ENCODE measurements at regions not wholly inside any gene's neighbourhood (a gene's known extent, or its start where the extent isn't known, plus 50 kb on each side); places are given as distances from the start of the nearest gene placed in this dataset.

DNA sequence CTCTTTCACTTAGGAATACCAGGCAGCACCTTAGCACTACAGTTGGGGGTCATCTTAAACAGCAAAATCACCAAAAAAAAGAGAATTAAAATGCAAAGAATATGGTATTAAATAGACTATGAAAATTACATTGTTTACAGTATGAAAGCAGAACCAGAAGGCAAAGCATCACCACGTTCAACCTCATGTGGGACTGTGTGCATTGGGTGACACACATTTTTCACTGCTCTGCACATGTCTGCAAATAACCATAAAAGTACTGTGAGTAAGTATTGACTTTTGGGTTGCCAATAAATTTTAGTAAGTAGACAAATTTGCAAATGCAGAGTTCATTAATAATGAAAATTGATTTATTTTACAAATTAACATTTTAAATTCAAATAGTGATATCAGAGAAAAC lies 232.1 kb upstream of the ZWINT start:
- Mint-ChIP-seq H3K9me3 (no peaks in the 10 kb centered on the region), H3K36me3 (no peaks in the 10 kb centered on the region), H3K4me3 (no peak overlapping the region), H3K4me1 (ENCODE audit: unreplicated experiment) (no peaks in the 10 kb centered on the region), H3K27me3 (no peaks in the 10 kb centered on the region), H3K27ac (no peak overlapping the region)
- TF ChIP-seq, protein P1, sequence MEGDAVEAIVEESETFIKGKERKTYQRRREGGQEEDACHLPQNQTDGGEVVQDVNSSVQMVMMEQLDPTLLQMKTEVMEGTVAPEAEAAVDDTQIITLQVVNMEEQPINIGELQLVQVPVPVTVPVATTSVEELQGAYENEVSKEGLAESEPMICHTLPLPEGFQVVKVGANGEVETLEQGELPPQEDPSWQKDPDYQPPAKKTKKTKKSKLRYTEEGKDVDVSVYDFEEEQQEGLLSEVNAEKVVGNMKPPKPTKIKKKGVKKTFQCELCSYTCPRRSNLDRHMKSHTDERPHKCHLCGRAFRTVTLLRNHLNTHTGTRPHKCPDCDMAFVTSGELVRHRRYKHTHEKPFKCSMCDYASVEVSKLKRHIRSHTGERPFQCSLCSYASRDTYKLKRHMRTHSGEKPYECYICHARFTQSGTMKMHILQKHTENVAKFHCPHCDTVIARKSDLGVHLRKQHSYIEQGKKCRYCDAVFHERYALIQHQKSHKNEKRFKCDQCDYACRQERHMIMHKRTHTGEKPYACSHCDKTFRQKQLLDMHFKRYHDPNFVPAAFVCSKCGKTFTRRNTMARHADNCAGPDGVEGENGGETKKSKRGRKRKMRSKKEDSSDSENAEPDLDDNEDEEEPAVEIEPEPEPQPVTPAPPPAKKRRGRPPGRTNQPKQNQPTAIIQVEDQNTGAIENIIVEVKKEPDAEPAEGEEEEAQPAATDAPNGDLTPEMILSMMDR (conservative IDR thresholded peaks at IDR 0.05), result no peak
- no peak for DNase-seq (ENCODE audit: extremely low spot score, unreplicated experiment)

DNA sequence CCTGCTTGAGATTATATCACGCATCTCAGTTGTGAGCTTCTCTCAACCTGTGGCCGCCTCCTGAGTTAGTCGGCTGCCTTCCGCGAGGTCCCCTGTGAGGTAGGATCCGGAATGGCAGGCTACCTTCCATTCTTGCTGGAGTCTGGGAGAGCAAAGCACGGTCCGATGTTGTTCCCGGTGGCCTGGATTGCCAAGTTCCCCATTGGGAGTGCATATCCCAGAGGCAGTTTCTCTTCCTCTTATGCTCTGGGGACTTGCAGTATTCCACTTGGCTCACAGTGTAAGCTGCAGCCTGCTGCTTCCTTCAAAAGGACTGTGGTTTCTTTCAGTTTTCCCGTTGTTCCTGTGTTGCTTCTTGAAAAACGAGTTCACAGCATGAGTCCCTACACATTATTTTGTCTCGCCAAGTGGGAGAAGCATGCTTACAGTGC lies 225.4 kb upstream of the ZWINT start:
- Mint-ChIP-seq H3K4me1 (ENCODE audit: unreplicated experiment) (no peaks in the 10 kb centered on the region), H3K36me3 (no peaks in the 10 kb centered on the region), H3K9me3 (no peaks in the 10 kb centered on the region), H3K4me3 (peak overlapping the region; percentile 12), H3K27me3 (no peaks in the 10 kb centered on the region), H3K27ac (no peak overlapping the region)
- no peak for DNase-seq (ENCODE audit: extremely low spot score, unreplicated experiment)
- TF ChIP-seq, protein P1 (conservative IDR thresholded peaks at IDR 0.05), result no peak

DNA sequence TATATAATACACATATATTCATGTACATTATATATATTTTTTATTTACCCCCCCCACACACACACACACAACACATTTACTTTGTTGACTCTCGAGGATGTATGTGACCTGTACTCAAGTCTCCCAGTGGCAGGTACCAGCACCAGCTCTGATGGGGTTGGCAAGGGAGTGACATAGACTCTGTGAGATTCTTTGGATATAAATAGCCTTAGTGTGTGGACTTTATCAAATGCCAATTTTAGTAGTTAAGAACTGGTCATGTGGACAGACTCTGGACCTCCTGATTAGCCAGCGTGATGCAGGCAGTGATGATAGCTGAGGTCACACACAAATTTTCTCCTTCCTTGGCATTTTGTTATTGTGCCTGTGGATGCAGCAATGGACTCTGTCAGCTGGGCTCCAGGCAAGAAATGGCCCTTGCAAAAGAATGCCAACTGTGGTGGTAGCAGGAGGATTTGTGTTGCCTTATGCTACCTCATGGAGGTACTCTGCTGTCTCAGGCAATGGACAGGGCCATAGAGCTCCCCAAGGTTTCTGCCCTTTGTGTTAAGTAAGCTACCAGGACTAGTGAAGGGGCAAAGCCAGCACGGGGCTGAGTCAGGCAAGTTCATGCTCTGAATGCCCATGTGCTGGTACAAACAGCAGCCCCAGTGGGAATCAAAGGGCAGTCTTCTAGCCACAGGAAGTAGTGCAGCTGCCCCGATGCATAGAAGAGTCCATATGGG lies 224.6 kb upstream of the ZWINT start:
- TF ChIP-seq, protein P1 (conservative IDR thresholded peaks at IDR 0.05), result no peak
- no peak for DNase-seq (ENCODE audit: extremely low spot score, unreplicated experiment)
- Mint-ChIP-seq H3K36me3 (no peaks in the 10 kb centered on the region), H3K4me1 (ENCODE audit: unreplicated experiment) (no peaks in the 10 kb centered on the region), H3K27ac (no peak overlapping the region), H3K27me3 (no peaks in the 10 kb centered on the region), H3K4me3 (no peak overlapping the region), H3K9me3 (no peaks in the 10 kb centered on the region)

DNA sequence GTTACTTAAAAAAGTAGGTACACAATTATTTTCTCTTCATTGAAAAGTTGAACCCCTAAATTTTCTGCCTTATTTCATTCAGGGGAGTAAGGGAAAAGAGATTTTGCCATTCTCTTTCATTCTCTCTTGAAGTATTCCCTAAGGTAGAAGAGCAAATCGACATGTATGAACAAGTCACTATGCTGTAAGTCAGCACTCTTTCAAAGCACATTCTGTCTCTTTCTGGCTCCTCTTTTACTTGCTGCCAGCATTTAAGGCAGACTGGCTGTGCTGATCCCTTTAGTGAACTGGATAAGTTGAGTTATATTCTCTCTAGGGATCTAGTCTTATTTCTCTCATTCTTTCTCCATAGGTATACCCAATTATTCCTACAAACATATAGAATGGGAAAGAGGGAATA lies 222.3 kb upstream of the ZWINT start:
- no peaks in the 10 kb centered on the region for H3K9me3 Mint-ChIP-seq
- DNase-seq (ENCODE audit: extremely low spot score, unreplicated experiment), result no peak
- no peaks in the 10 kb centered on the region for H3K27me3 Mint-ChIP-seq
- TF ChIP-seq, protein P1 (conservative IDR thresholded peaks at IDR 0.05), result no peak
- H3K4me3 Mint-ChIP-seq, result no peak overlapping the region
- H3K4me1 Mint-ChIP-seq (ENCODE audit: unreplicated experiment), result no peaks in the 10 kb centered on the region
- H3K36me3 Mint-ChIP-seq, result no peaks in the 10 kb centered on the region
- H3K27ac Mint-ChIP-seq, result no peak overlapping the region

DNA sequence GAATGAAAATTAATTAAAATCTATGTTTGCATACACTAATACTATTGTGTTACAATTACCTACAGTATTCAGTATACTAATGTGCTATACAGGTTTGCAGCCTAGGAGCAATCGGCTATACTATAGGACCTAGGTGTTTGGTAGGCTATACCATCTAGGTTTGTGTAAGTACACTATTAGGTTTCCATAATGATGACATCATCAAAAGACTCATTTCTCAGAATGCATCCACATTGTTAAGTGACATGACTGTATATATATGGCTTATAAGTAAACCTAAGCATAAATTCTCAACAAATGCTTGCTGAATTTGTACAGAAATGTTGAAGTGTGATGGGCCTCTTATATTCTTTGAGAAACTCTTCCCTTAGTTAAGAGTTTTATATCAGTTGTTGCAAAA lies 206.5 kb upstream of the ZWINT start:
- TF ChIP-seq, protein P1 (conservative IDR thresholded peaks at IDR 0.05), result no peak
- Mint-ChIP-seq H3K4me1 (ENCODE audit: unreplicated experiment) (no peaks in the 10 kb centered on the region), H3K36me3 (no peaks in the 10 kb centered on the region), H3K27me3 (no peaks in the 10 kb centered on the region), H3K9me3 (peaks cover 5% of the 10 kb centered on the region), H3K27ac (no peak overlapping the region), H3K4me3 (no peak overlapping the region)
- DNase-seq (ENCODE audit: extremely low spot score, unreplicated experiment), result no peak
